ENCODE measurements at regions not wholly inside any gene's neighbourhood (a gene's known extent, or its start where the extent isn't known, plus 50 kb on each side); places are given as distances from the start of the nearest gene placed in this dataset.

DNA sequence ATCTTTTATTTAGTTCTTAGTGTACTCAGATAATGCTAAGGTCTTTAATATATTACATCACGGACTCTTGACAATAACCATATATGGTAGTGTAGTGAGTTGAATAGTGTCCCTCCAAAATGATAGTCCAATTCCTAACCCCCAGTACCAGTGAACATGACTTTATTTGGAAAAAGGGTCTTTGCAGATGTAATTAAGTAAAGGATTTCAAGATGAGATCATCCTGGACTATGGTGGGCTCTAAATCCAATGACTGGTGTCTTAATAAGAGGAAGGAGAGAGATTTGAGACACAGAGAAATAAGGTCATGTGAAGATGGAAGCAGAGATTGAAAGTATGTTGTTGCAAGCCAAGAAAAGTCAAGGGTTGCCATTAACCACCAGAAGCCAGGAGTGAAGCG, 236.5 kb upstream of the DIPK2B start:
- FAIRE-seq: no peak
- Histone ChIP-seq H2AFZ (ENCODE audit: low read depth, low read length) (no peak overlapping the region), H3K9ac (replicated peaks; ENCODE audit: extremely low read depth, insufficient read depth, low read length) (no peak overlapping the region), H3K9me3 (replicated peaks; ENCODE audit: control insufficient read depth, insufficient read depth, low read length) (no peaks in the 10 kb centered on the region), H3K4me3 (replicated peaks in 1 of 3; ENCODE audit: insufficient read depth in 1 of 3, low read depth in 1 of 3, low read length in 3 of 3) (no peak overlapping the region), H3K79me2 (ENCODE audit: control insufficient read depth, insufficient read depth, low read length) (no peaks in the 10 kb centered on the region), H3K27me3 (ENCODE audit: control insufficient read depth in 2 of 2, insufficient read depth in 2 of 2, low read length in 2 of 2) (no peaks in the 10 kb centered on the region), H4K20me1 (replicated peaks; ENCODE audit: control insufficient read depth, extremely low read depth, insufficient read depth, low read length) (no peaks in the 10 kb centered on the region), H3K9me1 (replicated peaks; ENCODE audit: control insufficient read depth, extremely low read depth, insufficient read depth, low read length) (no peaks in the 10 kb centered on the region), H3K4me2 (ENCODE audit: insufficient read depth, low read length) (no peak overlapping the region), H3K36me3 (ENCODE audit: control insufficient read depth in 2 of 2, extremely low read depth in 1 of 2, insufficient read depth in 2 of 2, low read length in 2 of 2) (no peaks in the 10 kb centered on the region), H3K4me1 (ENCODE audit: control insufficient read depth, extremely low read depth, insufficient read depth, low read length) (no peaks in the 10 kb centered on the region), H3K27ac (ENCODE audit: insufficient read depth, low read depth, low read length) (no peak overlapping the region)
- no peak for DNase-seq (ENCODE audit: low read depth, low spot score)
- TF ChIP-seq POLR2A (IDR thresholded peaks at IDR 0.05; ENCODE audit: low read depth, low read length): no peak
- TF ChIP-seq FOS (IDR thresholded peaks at IDR 0.05; ENCODE audit: borderline replicate concordance, insufficient read depth, low read length): no peak
- TF ChIP-seq JUN (IDR thresholded peaks at IDR 0.05; ENCODE audit: borderline replicate concordance, insufficient read depth, insufficient read length, low read depth): no peak
- TF ChIP-seq POLR2AphosphoS5 (IDR thresholded peaks at IDR 0.05; ENCODE audit: insufficient read depth, low read depth, low read length): no peak
- TF ChIP-seq GATA2 (IDR thresholded peaks at IDR 0.05; ENCODE audit: insufficient read depth, insufficient read length, low read depth, low read length): no peak
- TF ChIP-seq, protein P1, sequence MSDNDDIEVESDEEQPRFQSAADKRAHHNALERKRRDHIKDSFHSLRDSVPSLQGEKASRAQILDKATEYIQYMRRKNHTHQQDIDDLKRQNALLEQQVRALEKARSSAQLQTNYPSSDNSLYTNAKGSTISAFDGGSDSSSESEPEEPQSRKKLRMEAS (IDR thresholded peaks at IDR 0.05; ENCODE audit: insufficient read depth, insufficient read length): no peak
- TF ChIP-seq MYC (IDR thresholded peaks at IDR 0.05; ENCODE audit: low read depth, low read length): no peak
- TF ChIP-seq EZH2 (IDR thresholded peaks at IDR 0.05; ENCODE audit: borderline replicate concordance, low read depth, low read length, severe bottlenecking): no peak
- TF ChIP-seq, protein P2, sequence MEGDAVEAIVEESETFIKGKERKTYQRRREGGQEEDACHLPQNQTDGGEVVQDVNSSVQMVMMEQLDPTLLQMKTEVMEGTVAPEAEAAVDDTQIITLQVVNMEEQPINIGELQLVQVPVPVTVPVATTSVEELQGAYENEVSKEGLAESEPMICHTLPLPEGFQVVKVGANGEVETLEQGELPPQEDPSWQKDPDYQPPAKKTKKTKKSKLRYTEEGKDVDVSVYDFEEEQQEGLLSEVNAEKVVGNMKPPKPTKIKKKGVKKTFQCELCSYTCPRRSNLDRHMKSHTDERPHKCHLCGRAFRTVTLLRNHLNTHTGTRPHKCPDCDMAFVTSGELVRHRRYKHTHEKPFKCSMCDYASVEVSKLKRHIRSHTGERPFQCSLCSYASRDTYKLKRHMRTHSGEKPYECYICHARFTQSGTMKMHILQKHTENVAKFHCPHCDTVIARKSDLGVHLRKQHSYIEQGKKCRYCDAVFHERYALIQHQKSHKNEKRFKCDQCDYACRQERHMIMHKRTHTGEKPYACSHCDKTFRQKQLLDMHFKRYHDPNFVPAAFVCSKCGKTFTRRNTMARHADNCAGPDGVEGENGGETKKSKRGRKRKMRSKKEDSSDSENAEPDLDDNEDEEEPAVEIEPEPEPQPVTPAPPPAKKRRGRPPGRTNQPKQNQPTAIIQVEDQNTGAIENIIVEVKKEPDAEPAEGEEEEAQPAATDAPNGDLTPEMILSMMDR (IDR thresholded peaks at IDR 0.05; ENCODE audit: extremely low read depth in 1 of 2, insufficient read depth in 1 of 2, low read depth in 1 of 2, low read length in 2 of 2): no peak
- no TSS peak for BruUV-seq (replicated peaks)
- POLR2A ChIA-PET: no interaction called here
- CTCF ChIA-PET: no interaction called here
- dilution Hi-C loops (cut with MboI; ENCODE audit: extremely low pct_ligation_motif_present, low sequenced_read_pairs) (no loop called here), intact Hi-C loops (cut with micrococcal nuclease) (no loop called here)
